Activated CD4-positive, alpha-beta T cell treated with anti-CD3 and anti-CD28 coated beads, Interleukin-2, amount 50 U/mL, for 1 hour (primary cell): ENCODE measurements at regions not wholly inside any gene's neighbourhood (a gene's known extent, or its start where the extent isn't known, plus 50 kb on each side); places are given as distances from the start of the nearest gene placed in this dataset.
"Not testable (repeated sequence)": the region's sequence is repeated elsewhere in the genome, so short reads cannot be mapped to it uniquely, and the experiment has no call there.

Experiments
- DNase-seq: peaks from one replicate; pipeline ENCODE4 v3.0.0-alpha.2; 2020

DNA sequence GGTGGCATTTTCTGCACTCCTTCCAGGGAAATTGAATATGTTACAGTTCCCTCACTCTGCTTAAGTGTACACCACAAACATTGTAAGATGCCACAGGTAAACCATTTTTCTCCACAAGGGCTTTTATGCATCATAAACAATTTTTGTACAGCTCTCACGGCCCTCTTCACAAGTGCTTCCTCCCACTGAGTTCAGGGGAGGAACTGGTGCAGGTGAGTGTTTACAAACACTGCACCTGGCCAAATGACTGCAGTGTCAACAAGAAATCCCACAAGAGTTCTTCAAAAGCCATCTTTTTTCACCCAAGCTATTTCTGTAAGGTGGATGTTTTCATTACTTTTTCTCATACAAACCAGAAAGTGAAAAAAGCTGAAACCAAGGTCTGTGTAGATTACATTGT lies 973.2 kb downstream of the AACS start:
- DNase-seq, result no peak

DNA sequence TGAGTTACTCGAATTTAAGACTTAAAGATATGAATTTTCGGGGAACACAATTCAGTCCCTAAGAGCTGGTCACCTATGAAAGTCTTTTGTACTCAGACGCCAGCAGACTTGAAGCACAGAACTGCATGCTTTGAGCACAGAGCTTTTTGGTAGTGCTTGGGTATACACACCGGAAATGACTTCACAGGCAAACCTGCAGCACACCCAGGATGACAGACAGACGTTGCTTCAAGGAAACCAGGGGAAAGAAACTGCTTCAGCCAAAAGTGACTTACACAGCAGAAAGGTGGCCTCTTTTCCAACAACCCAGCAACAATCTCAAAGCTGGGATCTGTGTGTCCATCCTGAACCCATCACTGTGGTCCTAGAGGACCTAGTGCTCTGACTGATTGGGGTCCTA lies 975.1 kb downstream of the AACS start:
- no peak for DNase-seq

GRCh38 chr12:126042286-126042685 lies 977.1 kb downstream of the AACS start:
- no peak for DNase-seq

DNA sequence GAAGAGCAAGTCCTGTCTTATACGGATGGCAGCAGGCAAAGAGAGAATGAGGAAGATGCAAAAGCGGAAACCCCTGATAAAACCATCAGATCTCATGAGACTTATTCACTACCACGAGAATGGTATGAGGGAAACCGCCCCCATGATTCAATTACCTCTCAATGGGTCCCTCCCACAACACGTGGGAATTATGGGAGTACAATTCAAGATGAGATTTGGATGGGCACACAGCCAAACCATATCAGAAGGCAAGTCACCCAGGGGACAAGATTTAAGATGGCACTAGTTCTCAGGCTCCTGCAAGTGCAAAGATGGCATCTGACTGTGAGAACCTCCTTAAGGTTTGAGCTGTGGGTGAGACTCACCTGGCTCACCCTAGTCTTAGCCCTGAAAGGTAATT lies 984.3 kb downstream of the AACS start:
- DNase-seq, result not testable (repeated sequence)

DNA sequence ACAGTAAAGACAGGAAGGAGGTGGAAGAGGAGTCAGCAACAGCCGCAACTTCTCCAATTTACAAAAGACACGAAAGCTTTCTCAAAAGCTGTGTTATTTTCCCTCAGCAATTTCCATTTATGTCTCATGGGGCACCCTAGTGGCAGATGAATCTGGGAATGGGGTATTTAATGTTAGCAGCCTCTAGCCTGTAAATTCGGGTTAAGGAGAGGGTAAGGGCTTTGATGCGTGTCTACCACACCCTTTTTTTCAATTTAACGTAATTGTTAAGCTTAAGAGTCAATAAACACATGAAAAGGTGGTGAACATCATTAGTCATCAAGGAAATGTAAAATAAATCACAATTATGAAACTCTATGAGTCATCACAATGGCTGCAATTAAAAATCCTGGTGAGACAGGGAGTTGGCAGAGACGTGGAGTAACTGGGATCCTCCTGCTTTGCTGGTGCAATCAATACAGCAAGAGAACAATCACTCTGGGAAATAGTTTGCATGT lies 986.4 kb downstream of the AACS start:
- no peak for DNase-seq

- no peak for DNase-seq
Measured at GRCh38 chr12:126055521-126055920, 990.3 kb downstream of the AACS start.

- DNase-seq, result no peak
Measured at GRCh38 chr12:126061777-126062176, 996.5 kb downstream of the AACS start.

- DNase-seq, result no peak
Measured at GRCh38 chr12:126064028-126064427, 998.8 kb downstream of the AACS start.

GRCh38 chr12:126067626-126068329 lies 1002.5 kb downstream of the AACS start:
- DNase-seq, result no peak

DNA sequence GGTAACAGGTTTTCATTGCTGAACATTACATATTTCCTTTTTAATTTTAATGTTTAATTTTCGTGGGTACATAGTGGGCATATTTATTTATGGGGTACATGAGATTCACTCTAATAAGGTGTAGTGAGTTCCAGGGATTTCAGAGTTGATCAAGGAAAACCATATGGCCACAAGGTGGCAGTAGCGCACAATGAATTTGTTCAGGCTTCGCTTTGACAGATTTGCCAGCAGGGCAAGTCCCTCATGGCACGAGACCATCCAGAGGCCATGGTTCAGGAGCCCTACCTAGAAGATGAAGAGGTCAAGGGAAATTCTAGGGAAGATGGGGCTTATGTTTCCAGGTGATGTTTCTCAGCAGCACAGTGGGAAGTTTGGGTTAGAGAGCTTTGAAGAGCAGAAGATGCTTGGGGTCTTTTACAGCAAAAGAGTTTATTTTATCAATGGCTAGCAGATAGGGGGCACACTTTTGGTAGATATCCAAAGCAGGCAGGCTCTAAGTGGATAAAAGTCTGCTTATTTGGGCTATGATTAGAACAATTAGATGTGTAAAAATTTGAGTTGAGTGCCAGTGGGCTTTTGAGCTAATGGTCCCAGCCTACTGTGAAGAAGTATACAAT lies 1004.4 kb downstream of the AACS start:
- peak; percentile 1 for DNase-seq

DNA sequence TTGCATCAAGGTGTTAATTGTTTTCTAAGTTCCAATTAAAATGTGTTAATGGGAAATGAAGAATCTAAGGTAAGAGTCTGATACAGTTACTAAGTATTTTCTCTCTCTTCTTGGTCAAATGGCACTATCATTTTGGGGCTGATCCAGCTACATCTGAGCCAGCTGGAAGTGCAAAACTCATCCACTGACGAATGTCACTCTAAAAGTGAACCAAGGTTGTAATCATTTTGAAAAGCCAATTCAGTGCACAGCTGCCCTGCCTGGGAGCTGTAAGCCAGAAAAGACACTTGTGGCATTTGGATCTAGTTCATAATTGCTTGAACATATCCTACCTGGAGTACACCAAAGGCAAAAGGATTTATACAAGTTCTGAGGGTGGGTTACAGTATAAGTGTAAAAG lies 1011.3 kb downstream of the AACS start:
- DNase-seq, result no peak

- DNase-seq, result no peak
Measured at GRCh38 chr12:126083926-126084325, 1018.7 kb downstream of the AACS start.

DNA sequence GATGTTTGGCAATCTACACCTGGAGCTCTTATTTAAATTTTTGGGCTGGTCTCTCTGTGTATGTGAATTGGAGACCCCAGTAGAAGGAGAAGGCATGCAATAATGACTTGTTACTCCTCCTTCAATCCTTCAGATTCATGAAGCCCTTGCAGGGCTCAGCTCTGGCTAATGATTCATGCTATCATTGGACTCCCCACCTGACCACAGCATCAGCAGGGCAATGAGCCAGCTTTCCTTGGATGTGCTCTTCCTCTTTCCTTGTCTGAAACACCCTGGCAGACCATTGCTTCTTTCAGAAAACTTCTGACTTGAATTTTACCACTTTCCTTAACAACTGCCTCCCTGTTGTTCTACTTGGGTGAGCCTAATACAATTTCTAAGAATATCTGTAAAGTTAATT lies 1019.2 kb downstream of the AACS start:
- no peak for DNase-seq

GRCh38 chr12:126086242-126086641 lies 1021.0 kb downstream of the AACS start:
- DNase-seq, result no peak

GRCh38 chr12:126087692-126088091 lies 1022.5 kb downstream of the AACS start:
- no peak for DNase-seq

DNA sequence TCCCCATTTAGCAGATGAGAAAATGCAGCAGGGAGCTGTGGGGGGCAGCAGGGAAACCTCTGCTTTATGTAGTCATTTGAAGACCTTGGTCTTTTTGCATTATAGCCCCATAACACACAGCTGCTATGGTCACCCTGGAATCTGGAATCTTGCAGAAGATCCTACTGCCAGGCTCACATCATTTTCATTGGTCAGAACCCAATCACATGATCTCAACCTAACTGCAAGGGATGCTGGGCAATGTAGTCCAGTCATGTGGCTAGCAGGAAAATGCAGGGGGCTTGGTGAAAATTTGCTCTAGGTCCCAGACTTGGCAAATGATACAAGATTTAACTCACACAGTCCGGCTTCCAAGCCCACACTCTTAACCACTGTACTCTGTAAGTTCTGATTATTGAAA lies 1028.7 kb downstream of the AACS start:
- DNase-seq, result no peak

GRCh38 chr12:126095748-126096510 lies 1030.7 kb downstream of the AACS start:
- no peak for DNase-seq

DNA sequence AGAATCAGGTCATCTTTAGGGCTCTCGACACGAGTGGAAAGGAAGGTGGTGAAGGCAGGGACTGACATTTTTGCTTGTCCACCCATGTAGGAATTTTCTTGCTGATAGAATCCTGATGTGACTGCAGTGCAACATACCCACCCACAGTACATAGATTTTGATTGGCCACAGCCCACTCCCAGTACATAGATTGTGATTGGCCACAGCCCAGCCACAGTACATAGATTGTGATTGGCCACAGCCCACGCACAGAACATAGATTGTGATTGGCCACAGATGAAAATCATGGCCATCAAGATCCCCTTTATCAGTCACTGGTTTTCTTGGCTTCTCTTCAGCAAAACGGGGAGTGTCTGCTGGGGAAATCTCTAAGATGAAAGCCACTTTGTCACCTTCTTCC lies 1041.5 kb downstream of the AACS start:
- no peak for DNase-seq

DNA sequence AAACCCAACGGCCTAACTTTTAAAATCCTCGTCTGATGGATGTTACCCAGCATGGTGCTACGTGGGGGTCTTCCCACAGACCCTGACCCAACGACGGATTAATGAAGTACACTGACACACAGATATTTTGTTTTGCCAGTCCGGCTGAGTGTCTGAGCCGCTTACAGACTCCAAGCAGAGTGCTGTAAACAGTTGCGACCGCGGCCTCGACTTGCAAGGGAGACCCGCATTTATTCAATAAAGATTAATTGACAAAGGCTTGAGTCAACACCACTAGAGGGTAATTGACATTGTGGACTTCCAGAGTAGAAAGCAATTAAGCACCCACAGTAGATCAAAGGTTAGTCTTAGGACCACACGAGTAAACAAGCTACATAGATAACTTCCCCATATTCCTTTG lies 1042.4 kb downstream of the AACS start:
- DNase-seq, result no peak

- DNase-seq, result no peak
Measured at GRCh38 chr12:126108247-126108646, 1043.0 kb downstream of the AACS start.

DNA sequence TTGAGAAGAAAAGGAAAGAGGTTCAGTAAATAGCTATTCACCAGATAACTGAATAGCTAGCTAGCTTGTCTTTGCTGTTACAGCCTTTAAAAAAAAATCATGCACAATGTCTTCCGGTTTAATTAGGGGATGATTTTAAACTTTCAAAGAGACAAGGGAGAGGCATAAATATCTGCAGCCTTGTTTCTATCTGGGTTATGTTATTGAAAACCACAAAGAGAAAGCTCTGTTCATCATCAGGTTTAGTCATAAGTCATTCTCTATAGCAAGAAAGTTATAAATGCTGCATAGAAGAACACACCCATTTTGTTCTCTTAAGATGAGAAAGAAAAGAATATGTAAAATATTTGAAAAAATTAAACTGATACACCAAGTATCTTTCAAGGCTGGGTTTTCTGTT lies 1046.9 kb downstream of the AACS start:
- DNase-seq, result no peak

- no peak for DNase-seq
Measured at GRCh38 chr12:126112849-126113248, 1047.6 kb downstream of the AACS start.

DNA sequence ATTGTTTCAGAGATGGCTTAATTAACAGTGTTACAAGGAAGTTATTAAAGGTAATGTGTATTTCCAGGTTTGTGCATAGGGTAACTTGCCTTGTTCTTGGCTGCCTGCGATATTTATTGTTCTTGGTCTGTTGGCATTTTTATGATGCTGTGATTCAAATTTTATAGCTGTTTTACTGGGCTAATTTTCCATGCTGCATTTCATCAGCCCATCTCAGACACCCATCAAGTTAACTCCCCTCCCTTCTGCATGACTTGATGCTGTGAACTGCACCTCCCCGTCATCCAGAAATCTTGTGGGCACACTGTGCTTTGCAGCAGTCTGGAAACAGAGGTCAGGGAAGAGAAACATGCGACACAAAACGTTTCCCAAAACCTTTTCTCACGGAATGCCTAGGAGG lies 1049.2 kb downstream of the AACS start:
- DNase-seq, result no peak

DNA sequence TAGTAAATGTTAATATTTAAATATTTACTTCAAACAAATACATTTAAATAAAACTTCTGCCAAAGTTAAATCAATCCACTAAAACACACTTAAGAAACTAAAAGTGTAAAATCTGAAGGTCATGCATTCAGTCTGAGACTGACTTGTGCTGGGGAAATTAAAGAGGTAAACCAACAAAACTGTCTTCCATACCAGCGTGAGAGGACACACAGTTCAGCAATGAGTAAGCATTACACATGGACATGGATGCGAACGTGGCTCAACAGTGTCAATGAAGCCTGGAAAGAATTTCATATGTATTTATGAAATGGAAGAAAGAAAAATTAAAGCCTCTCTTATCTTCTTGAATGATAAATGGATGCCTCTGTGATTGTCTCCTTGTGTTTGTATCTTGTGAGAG lies 1052.3 kb downstream of the AACS start:
- no peak for DNase-seq
